KMS-11 (cell line): ENCODE measurements at regions not wholly inside any gene's neighbourhood (a gene's known extent, or its start where the extent isn't known, plus 50 kb on each side); places are given as distances from the start of the nearest gene placed in this dataset.

Source experiments
- H2AFZ ChIP-seq: fragments of 200-600 bp; sonication (generic); 2 replicates; pipeline ENCODE4 v1.6.1; 2016; ENCODE audit warnings: antibody characterized with exemption, mixed run types, low read depth
- H3K27ac ChIP-seq: fragments of 200-600 bp; sonication (generic); 2 replicates; pipeline ENCODE4 v1.6.1; 2016; ENCODE audit warnings: mild to moderate bottlenecking, mixed run types
- H3K27me3 ChIP-seq: fragments of 200-600 bp; sonication (generic); 2 replicates; pipeline ENCODE4 v1.6.1; 2017; ENCODE audit warnings: mild to moderate bottlenecking, low read depth, mixed run types, moderate library complexity; ENCODE audit not compliant: insufficient read depth
- H3K36me3 ChIP-seq: fragments of 200-600 bp; sonication (generic); 2 replicates; pipeline ENCODE4 v1.6.1; 2017; ENCODE audit warnings: mild to moderate bottlenecking, mixed run types; ENCODE audit not compliant: insufficient read depth
- H3K4me1 ChIP-seq: fragments of 200-600 bp; sonication (generic); 2 replicates; pipeline ENCODE4 v1.6.1; 2016; ENCODE audit warnings: mild to moderate bottlenecking, low read depth, mixed run types; ENCODE audit not compliant: poor library complexity, severe bottlenecking
- H3K4me2 ChIP-seq: fragments of 200-600 bp; sonication (generic); 2 replicates; pipeline ENCODE4 v1.7.0; 2016; ENCODE audit warnings: mild to moderate bottlenecking, mixed run types
- H3K4me3 ChIP-seq: fragments of 200-600 bp; sonication (generic); IDR thresholded peaks from 2 replicates; pipeline ENCODE4 v1.6.1; 2017; ENCODE audit warnings: low read depth, low read length, mixed read lengths; ENCODE audit not compliant: insufficient read depth
- H3K79me2 ChIP-seq: fragments of 200-600 bp; sonication (generic); 2 replicates; pipeline ENCODE4 v1.6.1; 2016; ENCODE audit warnings: low read depth, mixed run types; ENCODE audit not compliant: insufficient read depth
- H3K9ac ChIP-seq: fragments of 200-600 bp; sonication (generic); 2 replicates; pipeline ENCODE4 v1.6.1; 2016; ENCODE audit warnings: mild to moderate bottlenecking, mixed run types
- H4K20me1 ChIP-seq: fragments of 200-600 bp; sonication (generic); 2 replicates; pipeline ENCODE4 v1.6.1; 2016; ENCODE audit warnings: mild to moderate bottlenecking, mixed run types; ENCODE audit not compliant: insufficient read depth
- TF ChIP-seq, protein P1 (sequence below): fragments of 200-600 bp; sonication (generic); conservative IDR thresholded peaks from 2 replicates; pipeline ENCODE4 v1.6.1; 2017; ENCODE audit warnings: low read depth, mild to moderate bottlenecking, antibody characterized with exemption, low read length, moderate library complexity, mixed read lengths

DNA sequence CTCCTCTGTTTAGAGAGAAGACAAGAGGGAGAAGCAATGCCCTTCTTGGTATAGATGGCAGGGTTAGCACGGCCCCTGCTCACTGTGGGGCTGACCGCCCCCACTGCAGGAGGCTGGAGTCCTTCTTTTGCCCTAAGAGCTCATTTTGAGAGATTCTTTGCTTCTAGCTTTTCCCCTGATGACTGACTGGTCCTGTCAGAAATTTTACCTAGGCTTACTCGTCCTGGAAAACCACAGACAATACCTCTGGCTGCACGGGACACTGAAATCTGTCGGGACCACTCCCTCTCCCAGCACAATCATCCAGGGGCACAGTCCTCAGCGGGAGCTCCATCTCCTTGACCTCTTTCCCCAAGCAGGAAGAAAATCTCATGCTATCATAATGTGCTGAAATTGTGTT, 143.0 kb upstream of the RGMA start:
- Histone ChIP-seq H3K36me3 (no peaks in the 10 kb centered on the region), H3K9ac (no peak overlapping the region), H3K27me3 (no peaks in the 10 kb centered on the region), H3K4me1 (no peaks in the 10 kb centered on the region), H3K27ac (no peak overlapping the region), H3K4me3 (no peak overlapping the region), H2AFZ (no peak overlapping the region), H3K4me2 (no peak overlapping the region), H3K79me2 (no peaks in the 10 kb centered on the region), H4K20me1 (no peaks in the 10 kb centered on the region)
- TF ChIP-seq, protein P1, sequence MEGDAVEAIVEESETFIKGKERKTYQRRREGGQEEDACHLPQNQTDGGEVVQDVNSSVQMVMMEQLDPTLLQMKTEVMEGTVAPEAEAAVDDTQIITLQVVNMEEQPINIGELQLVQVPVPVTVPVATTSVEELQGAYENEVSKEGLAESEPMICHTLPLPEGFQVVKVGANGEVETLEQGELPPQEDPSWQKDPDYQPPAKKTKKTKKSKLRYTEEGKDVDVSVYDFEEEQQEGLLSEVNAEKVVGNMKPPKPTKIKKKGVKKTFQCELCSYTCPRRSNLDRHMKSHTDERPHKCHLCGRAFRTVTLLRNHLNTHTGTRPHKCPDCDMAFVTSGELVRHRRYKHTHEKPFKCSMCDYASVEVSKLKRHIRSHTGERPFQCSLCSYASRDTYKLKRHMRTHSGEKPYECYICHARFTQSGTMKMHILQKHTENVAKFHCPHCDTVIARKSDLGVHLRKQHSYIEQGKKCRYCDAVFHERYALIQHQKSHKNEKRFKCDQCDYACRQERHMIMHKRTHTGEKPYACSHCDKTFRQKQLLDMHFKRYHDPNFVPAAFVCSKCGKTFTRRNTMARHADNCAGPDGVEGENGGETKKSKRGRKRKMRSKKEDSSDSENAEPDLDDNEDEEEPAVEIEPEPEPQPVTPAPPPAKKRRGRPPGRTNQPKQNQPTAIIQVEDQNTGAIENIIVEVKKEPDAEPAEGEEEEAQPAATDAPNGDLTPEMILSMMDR, result no peak

DNA sequence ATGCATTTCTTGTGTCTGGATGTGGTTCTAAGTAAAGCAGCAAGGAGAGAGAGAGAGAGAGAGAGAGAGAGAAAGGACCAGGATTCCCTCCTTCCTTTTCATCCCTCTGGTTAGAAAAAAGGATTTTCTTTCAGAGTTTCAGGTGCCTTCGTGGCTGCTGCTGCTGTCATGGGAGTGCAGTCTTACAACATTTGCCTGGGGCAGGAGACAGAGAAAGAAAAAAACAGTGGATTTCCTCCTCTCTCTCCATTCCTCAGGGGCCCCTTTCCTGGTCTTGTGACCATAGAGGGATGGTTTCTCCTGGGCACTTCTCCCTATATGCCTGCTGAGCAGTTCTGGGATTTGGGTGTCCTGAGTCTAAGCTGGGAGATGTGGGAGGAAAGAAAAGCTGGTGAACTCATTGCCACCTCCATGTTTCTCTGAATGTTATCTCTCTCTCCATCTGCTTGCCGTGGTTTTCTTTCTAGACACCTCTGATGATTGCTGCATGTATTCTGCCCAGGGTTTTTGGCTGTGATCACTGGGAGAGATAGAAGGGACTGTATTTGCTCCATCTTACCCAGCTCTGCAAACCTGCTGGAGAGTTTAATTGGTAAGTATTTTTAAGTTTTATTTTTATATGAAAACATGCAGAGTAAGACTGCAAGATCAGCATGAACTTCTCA, 142.4 kb upstream of the RGMA start:
- no peaks in the 10 kb centered on the region for H4K20me1 ChIP-seq
- H2AFZ ChIP-seq, result no peak overlapping the region
- H3K79me2 ChIP-seq, result no peaks in the 10 kb centered on the region
- no peak overlapping the region for H3K27ac ChIP-seq
- H3K4me1 ChIP-seq, result no peaks in the 10 kb centered on the region
- no peak overlapping the region for H3K4me3 ChIP-seq
- no peak overlapping the region for H3K9ac ChIP-seq
- TF ChIP-seq, protein P1, result no peak
- no peaks in the 10 kb centered on the region for H3K36me3 ChIP-seq
- H3K27me3 ChIP-seq, result no peaks in the 10 kb centered on the region
- no peak overlapping the region for H3K4me2 ChIP-seq

DNA sequence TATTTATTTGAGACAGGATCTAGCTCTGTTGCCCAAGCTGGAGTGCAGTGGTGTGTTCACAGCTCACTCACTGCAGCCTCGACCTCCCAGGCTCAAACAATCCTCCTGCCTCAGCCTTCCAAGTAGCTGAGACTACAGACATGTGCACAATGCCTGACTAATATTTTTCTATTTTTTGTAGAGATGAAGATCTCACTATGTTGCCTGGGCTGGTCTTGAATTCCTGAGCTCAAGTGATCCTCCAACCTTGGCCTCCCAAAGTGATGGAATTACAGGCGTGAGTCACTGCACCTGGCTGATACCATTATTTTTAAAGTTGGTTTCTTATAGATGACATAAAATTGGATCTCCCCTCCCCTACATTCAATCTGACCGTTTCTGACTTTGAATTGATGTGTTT, 139.5 kb upstream of the RGMA start:
- H4K20me1 ChIP-seq, result no peaks in the 10 kb centered on the region
- H3K36me3 ChIP-seq, result no peaks in the 10 kb centered on the region
- TF ChIP-seq, protein P1, result no peak
- H2AFZ ChIP-seq, result no peak overlapping the region
- no peak overlapping the region for H3K27ac ChIP-seq
- H3K9ac ChIP-seq, result no peak overlapping the region
- no peak overlapping the region for H3K4me2 ChIP-seq
- H3K4me3 ChIP-seq, result no peak overlapping the region
- H3K4me1 ChIP-seq, result no peaks in the 10 kb centered on the region
- H3K79me2 ChIP-seq, result no peaks in the 10 kb centered on the region
- H3K27me3 ChIP-seq, result no peaks in the 10 kb centered on the region

DNA sequence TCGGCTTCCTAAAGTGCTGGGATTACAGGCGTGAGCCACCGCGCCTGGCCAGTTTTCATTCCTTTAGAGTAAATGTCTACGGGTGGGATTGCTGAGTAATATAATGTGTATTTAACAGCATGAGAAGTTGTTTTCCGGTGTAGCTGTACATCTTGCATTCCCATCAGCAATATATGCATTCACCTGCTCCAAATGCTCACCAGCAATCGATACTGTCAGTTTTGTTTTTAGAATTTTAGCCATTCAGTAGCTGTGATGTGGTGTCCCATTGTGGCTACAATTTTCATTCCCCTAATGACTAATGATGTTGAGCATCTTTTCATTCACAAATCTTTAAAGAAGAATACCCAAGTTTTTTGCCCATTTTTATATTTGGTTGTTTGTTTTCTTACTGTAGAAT, 134.8 kb upstream of the RGMA start:
- no peak overlapping the region for H3K4me2 ChIP-seq
- no peaks in the 10 kb centered on the region for H3K4me1 ChIP-seq
- no peak overlapping the region for H3K27ac ChIP-seq
- no peaks in the 10 kb centered on the region for H3K36me3 ChIP-seq
- H4K20me1 ChIP-seq, result no peaks in the 10 kb centered on the region
- TF ChIP-seq, protein P1, result no peak
- no peak overlapping the region for H3K4me3 ChIP-seq
- H2AFZ ChIP-seq, result no peak overlapping the region
- H3K9ac ChIP-seq, result no peak overlapping the region
- H3K27me3 ChIP-seq, result no peaks in the 10 kb centered on the region
- H3K79me2 ChIP-seq, result no peaks in the 10 kb centered on the region
